Activated CD4-positive, alpha-beta T cell treated with anti-CD3 and anti-CD28 coated beads for 48 hours (primary cell): ENCODE measurements at regions not wholly inside any gene's neighbourhood (a gene's known extent, or its start where the extent isn't known, plus 50 kb on each side); places are given as distances from the start of the nearest gene placed in this dataset.
A peak's percentile ranks its signal among the peaks of the same experiment; 100 is the strongest.

Experiments used
- DNase-seq: peaks from one replicate; pipeline ENCODE4 v3.0.0-alpha.2; 2020

DNA sequence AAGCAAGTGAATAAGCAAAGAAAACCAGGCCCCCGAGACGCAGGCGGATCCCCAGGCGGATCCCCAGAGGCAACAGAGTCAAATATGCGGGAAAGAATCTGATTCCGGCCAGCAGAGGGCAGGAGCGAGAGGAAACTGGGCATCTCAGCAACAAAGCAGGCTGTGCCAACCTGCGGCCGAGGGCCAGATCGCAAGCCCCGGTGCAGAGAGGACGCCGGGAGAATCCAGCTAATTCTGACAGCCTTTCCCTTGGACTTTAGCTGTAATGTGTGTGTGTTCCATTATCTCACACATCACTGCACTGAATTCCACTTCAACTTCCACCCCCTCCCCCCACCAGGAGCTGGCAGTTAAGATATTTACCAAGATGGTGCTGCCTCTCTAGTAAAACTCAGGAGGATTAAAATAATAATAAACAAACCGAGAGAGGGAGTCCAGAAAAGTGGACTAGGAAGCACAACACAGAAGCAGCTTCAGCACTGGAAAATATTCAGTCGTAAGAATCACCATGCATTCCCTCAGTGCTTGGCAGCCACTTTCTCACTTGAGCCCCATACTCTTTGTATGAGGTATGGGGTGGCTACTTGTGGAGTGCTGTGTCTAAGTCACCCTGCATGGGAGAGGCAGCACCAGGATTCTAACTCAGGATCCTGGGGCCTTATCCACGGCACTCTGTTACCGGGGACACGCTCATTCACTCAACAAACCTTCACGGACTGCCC is 66.2 kb upstream of the SNX9 start:
- DNase-seq: peak; percentile 90

GRCh38 chr6:157757430-157758403 is 65.3 kb upstream of the SNX9 start:
- no peak for DNase-seq

DNA sequence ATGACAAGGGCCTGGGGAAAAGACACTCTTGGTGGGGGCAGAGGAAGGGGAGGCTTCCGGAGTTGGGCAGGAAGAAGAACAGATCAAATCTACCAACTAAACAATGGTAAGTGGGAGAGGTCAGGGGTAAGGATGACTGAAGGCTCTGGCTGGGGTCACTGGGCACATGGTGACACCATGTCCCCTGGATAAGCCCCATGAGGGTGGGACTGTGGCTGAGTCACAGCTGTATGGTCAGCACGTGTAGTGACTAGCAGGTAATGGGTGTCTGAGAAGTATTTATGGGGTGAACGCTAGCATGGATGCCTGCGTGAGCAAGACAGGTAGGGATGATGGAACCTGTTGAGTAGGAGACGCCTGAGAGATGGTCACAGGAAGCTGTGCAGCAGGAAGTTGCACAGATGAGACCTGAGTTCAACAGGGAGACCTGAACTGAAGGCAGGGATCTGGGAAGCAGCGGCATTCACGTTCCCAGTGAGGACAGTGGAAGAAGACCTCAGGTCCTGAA is 64.5 kb upstream of the SNX9 start:
- DNase-seq: no peak

- no peak for DNase-seq
These were observed 64.0 kb upstream of the SNX9 start for GRCh38 chr6:157759028-157759427.

DNA sequence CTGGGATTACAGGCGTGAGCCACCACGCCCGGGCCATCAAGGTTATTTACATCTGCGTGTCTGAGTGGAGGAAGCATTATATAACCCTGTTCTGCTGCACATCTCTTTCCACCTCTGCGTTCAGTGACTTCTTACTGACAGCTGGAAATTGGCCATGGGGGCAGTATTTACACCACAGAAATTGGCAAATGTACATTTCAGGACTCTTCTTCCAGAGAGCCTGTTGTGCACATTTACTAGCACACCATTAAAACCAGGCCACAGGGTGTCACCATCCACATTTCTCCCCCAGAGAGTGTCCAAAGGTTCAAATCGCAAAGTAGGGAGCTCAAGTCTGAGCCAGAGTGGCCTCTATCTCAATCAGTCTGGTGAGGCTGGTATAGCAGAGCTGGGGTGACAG is 62.9 kb upstream of the SNX9 start:
- DNase-seq: no peak

- DNase-seq: no peak
These were observed 62.3 kb upstream of the SNX9 start for GRCh38 chr6:157760589-157761330.

DNA sequence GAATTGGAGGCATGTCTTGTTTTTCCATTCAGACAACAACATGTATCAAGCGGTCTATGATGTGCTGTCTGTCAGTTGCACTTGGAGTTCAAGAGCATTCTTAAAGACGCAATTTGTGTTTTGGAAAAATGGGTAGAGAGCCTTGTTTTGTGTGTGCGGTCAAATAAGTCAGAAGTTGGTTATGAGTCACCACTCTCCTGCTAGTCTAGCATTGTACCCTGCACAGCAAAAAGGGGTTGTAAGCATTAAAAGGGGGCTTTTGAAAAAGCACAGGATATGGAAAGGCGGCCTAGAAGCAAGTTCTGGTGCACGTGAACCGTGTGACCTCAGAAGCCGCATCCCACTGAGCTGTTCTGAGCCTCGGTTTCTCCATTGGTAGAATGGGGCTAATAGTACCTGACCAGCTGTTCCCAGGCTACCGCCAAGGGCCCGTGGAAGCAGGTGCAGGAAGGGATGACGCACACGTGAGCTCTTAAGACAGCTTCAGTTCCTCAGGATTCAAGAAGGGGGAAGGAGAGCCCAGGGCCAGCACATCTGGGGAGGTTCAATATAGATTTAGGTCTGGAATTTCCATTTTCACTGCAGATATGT is 61.6 kb upstream of the SNX9 start:
- no peak for DNase-seq

DNA sequence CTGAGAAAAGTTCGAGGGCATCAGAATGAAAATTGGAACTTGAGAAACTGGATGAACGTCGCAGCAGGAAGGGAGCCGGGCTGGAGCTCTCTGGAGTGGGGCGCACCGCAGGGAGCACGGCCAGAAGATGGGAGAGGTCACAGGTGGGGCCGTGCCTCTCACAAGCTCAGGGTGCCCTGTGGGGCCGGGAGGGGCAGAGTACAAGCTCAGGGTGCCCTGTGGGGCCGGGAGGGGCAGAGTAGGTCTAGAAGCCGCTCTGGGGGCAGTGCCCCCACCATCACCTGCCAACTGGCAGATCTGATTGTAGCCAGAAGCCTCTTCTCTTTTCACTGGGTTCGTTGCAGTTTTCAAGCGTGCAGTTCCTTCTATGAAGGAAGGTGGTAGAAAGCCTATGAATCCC is 61.1 kb upstream of the SNX9 start:
- DNase-seq: no peak

DNA sequence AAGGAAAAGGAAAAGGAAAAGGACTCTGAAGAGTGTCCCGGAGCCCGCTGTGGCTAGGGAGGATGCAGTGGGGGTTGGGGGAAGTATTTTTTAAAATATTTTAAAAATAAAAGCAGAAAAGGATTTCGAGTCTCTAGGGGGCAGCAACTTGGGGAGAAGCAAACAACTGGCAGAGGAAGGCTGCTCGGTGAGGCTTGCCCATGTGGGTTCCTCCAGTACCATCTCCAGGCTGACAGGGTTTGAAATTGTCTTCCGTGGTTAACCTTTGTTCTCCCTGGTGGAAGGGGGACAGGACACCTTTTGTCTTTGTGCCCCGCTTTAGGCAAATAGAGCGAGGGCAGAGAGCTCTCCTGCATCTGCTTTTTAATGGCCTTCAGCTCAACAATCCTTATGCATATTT is 60.4 kb upstream of the SNX9 start:
- DNase-seq: no peak

GRCh38 chr6:157763129-157763903 is 59.7 kb upstream of the SNX9 start:
- DNase-seq: no peak

DNA sequence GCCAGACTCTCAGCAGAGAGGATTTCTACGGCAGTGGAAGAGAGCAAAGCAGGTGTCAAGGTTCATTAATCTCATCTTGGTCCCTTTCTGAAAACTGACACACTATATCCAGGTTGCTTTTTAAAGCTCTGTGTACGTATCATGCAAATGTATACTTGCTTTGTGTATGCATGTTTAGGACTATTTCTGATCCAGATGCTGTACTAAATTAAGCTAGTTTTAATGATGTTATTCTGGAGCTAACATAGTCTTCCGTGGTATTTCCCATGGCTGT is 59.2 kb upstream of the SNX9 start:
- DNase-seq: no peak

DNA sequence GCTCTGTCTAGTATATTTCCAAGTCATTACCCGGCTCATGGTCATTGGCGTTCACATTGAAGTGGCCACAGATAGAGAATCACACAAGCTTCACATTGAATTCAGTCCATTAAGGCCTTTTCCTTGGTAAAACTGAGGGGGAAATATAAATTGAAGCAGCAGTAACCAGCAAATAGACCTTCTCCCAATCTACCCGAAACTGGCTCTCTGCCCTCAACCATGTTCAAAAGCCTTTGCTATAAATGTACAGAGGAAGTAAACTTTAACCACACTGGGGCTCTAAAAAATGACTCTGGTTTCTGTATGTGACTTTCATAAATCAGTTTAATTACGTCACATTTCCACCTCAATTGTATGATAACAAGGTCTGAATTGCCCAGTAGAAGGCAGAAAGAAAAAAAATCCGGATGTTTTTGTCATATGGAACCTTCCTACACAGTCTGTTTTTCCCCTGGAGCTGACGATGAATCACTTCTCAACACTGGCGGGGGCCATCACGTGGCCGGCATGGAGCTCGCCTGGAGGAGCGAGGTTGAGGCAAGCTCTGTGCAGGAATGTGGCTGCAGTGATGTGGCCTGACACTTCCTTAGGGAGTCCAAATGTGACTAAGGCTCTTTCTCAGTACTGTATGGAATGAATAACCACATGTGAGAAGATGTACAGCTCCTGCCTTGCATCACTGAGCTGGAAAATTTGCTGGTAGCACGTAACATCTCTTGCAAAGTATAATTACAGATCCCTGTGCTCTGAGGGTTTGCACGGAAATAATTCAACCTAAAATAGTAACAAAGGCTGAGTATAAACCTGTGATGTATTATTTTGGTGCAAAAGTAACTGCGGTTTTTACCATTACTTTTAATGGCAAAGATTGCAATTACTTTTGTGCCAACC is 58.6 kb upstream of the SNX9 start:
- DNase-seq: peak; percentile 88

GRCh38 chr6:157766901-157767774 is 55.9 kb upstream of the SNX9 start:
- no peak for DNase-seq

DNA sequence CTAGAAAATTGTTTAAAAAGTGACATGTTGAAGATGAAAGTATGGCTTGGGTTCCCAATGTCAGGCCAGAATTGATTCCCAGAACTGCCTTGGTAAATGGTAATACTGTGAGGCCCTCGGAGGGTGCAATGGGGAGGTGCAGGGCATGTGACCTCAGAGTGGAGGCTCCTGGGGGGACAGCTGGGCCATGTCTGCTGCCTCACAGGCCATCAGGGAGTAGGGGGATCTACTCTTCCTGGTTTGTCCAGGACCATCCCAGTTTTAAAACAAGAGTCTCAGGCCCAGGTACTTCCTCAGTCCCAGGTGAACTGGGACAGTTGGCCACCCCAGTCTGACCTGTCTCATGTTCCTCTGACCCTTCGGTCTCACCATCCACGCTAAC is 55.3 kb upstream of the SNX9 start:
- no peak for DNase-seq

- no peak for DNase-seq
These were observed 54.7 kb upstream of the SNX9 start for GRCh38 chr6:157768304-157768703.

- no peak for DNase-seq
These were observed 54.0 kb upstream of the SNX9 start for GRCh38 chr6:157768863-157769551.

DNA sequence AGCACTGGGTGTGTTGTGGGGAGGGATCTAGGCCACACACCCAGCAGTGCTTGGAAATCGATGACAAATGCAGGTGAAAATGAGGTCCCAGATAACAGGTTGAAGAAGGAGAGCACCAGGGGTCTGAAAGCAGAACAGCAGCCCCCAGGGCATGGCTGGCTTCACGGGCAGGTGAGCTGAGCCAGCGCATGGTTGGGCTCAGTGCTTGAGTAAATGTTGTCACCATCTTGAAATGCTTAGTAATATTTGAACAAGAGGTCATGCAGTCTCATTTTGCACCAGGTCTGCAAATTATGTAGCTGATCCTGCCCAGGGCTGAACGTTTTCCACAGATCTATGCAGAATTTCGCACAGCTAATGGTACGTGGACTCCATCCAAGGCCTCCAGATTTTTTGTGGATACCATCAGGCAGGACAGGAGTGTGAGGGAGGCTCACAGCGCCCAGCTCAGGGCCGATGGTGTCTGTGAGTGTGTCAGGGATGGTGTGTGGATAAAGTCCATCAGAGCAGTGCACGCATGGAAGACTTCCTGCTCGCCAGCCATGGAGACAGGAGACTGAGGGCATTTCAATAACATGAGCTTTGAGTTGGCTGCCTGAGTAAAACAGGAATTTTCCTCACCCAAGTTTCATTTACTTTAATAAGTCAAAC is 53.1 kb upstream of the SNX9 start:
- no peak for DNase-seq

- no peak for DNase-seq
These were observed 52.1 kb upstream of the SNX9 start for GRCh38 chr6:157770946-157771345.

- DNase-seq: no peak
These were observed 50.2 kb upstream of the SNX9 start for GRCh38 chr6:157772820-157773219.
